ACC112 (cell line): ENCODE measurements at regions not wholly inside any gene's neighbourhood (a gene's known extent, or its start where the extent isn't known, plus 50 kb on each side); places are given as distances from the start of the nearest gene placed in this dataset.

ENCODE experiments used
- H2AFZ ChIP-seq: fragments of 200-600 bp; sonication (generic); one replicate; pipeline ENCODE4 v1.6.0; 2017; ENCODE audit warnings: antibody characterized with exemption, low read length; ENCODE audit not compliant: unreplicated experiment
- H3K27ac ChIP-seq: fragments of 200-600 bp; sonication (generic); 2 replicates; pipeline ENCODE4 v1.5.1; 2014; ENCODE audit warnings: low read depth, mild to moderate bottlenecking, antibody characterized with exemption, low read length, moderate library complexity
- H3K27me3 ChIP-seq: fragments of 200-600 bp; sonication (generic); 2 replicates; pipeline ENCODE4 v1.6.1; 2014; ENCODE audit warnings: mild to moderate bottlenecking, antibody characterized with exemption, low read length, moderate library complexity, mixed read lengths; ENCODE audit not compliant: insufficient read depth
- H3K36me3 ChIP-seq: fragments of 200-600 bp; sonication (generic); 2 replicates; pipeline ENCODE4 v1.6.1; 2016; ENCODE audit warnings: mild to moderate bottlenecking, antibody characterized with exemption, low read length, moderate library complexity, mixed read lengths; ENCODE audit not compliant: insufficient read depth
- H3K4me1 ChIP-seq: fragments of 200-600 bp; sonication (generic); one replicate; pipeline ENCODE4 v1.6.1; 2016; ENCODE audit warnings: low read length, mixed read lengths; ENCODE audit not compliant: insufficient read depth, unreplicated experiment, control insufficient read depth
- H3K4me3 ChIP-seq: fragments of 200-600 bp; sonication (generic); 2 replicates; pipeline ENCODE4 v1.5.1; 2014; ENCODE audit warnings: mild to moderate bottlenecking, low read depth, low read length
- H3K79me2 ChIP-seq: fragments of 200-600 bp; sonication (generic); one replicate; pipeline ENCODE4 v1.6.0; 2016; ENCODE audit warnings: low read length; ENCODE audit not compliant: control insufficient read depth, unreplicated experiment, insufficient read depth

DNA sequence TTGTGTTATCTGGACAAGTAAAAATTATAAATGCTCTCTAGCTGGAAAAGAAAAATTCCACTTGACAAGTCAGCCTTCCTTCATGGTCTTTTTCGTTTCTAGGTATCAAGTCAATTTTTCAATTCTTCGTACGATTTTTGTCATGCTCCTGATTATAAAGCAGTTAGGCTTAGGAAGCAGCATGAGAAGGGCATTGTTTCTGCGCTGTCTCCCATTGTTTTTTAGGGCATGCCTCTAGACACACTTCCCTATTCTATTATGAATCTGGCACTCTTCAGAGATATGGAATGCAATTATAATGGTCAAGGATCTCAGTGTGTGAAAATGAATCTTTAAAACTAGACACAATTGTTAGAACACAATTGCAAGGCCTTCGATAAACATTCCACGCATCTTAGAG lies 164.1 kb upstream of the FAT1 start:
- no peak overlapping the region for H3K4me3 ChIP-seq

GRCh38 chr4:186889876-186890643 lies 166.4 kb upstream of the FAT1 start:
- Histone ChIP-seq H3K27ac (no peak overlapping the region), H3K27me3 (no peaks in the 10 kb centered on the region), H3K4me3 (no peak overlapping the region), H2AFZ (no peak overlapping the region), H3K4me1 (no peaks in the 10 kb centered on the region), H3K79me2 (no peaks in the 10 kb centered on the region), H3K36me3 (peaks cover 2% of the 10 kb centered on the region; the same call in 1 of the 2 replicates)

More for the DNA sequence above, 164.1 kb upstream of the FAT1 start:
- Histone ChIP-seq H3K4me1 (no peaks in the 10 kb centered on the region), H2AFZ (no peak overlapping the region), H3K27me3 (no peaks in the 10 kb centered on the region), H3K36me3 (no peaks in the 10 kb centered on the region; the same call in 1 of the 2 replicates), H3K27ac (no peak overlapping the region), H3K79me2 (peaks cover 3% of the 10 kb centered on the region)

DNA sequence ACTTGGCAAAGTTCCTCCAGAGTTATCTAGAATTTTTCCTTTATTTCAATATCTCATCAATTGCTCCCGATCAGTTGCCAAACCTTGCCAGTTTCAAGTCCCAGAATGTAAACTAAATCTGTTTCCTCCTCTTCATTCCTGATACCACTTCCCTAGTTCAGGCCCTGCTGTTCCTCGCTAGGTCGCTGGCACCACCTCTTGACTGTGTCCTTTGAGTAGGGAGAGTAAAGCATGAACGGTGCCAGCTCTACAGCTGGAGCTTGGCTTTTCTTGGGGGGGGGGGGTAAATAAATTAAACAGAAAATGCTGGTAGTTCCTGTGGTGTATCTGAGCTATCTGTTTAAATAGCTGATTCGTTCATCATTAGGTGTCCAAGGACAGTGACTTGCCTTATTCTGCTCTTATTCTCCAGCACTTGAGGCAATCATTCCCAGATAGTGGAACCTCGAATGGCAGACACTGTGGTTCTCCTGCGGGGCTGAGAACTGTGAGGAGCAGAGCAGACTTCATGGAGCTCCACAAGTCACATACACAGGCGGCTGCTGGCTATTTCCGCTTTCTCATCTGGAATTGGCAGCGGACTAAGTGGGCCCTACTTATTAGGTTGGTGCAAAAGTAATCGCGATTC lies 168.3 kb upstream of the FAT1 start:
- Histone ChIP-seq H3K27ac (no peak overlapping the region), H3K4me3 (no peak overlapping the region), H3K27me3 (no peaks in the 10 kb centered on the region), H3K36me3 (peaks cover 6% of the 10 kb centered on the region; the same call in 1 of the 2 replicates), H3K79me2 (no peaks in the 10 kb centered on the region), H3K4me1 (no peaks in the 10 kb centered on the region), H2AFZ (no peak overlapping the region)

GRCh38 chr4:186898367-186898766 lies 174.7 kb upstream of the FAT1 start:
- H3K4me3 ChIP-seq = no peak overlapping the region
- H2AFZ ChIP-seq = no peak overlapping the region
- no peak overlapping the region for H3K27ac ChIP-seq
- no peaks in the 10 kb centered on the region for H3K27me3 ChIP-seq
- H3K36me3 ChIP-seq = 0 out of 2 replicates have a peak, but pooled peaks cover 6% of the 10 kb centered on the region
- H3K4me1 ChIP-seq = peaks cover 17% of the 10 kb centered on the region
- H3K79me2 ChIP-seq = no peaks in the 10 kb centered on the region

DNA sequence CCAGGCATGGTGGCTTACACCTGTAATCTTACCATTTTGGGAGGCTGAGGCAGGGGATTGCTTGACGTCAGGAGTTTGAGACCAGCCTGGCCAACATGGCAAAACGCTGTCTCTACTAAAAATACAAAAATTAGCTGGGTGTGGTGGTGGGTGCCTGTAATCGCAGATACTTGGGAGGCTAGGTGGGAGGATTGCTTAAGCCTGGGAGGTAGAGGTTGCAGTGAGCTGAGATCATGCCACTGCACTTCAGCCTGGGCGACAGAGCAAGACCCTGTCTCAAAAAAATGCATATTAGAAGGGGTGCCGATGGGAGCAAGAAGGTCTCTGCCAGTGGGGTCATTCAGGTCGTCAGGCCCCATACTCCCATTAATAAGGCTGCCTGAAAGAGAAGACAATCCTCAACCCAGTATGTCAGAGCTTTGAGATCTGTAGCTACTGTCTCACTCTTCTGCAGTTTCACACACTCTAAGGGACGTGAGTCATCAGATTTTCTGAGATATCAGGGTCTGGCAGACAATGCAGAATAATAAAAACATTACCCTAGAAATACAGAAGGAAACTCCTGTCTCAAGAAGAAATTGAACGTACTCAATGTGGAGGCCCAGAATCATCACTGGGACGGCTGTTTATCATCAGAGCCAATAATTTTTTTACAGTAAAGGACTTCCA lies 176.7 kb upstream of the FAT1 start:
- H2AFZ ChIP-seq = no peak overlapping the region
- peak overlapping the region; percentile 79 for H3K27ac ChIP-seq
- peaks cover 30% of the 10 kb centered on the region for H3K4me1 ChIP-seq
- H3K27me3 ChIP-seq = no peaks in the 10 kb centered on the region
- no peak overlapping the region for H3K4me3 ChIP-seq
- H3K79me2 ChIP-seq = no peaks in the 10 kb centered on the region
- 0 out of 2 replicates have a peak, but pooled peaks cover under 1% of the 10 kb centered on the region for H3K36me3 ChIP-seq

DNA sequence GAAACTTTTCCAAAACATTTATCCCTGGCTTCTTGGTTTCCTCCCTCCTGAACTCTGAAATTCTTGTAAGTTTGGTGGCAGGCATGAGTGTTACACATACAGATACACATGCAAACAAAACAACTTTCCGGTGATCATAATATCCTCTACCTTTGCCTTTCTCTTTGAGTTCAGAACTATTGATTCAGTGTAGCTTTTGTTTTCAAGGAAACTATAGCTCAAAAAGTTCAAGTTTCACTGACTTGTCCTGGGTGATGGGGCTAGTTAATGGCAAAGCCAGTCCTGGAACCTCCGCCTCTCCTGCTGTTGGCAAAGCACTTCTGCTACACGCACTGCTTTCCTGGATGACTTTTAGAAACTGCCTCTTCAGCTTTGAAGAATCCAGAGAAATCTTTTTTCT lies 177.3 kb upstream of the FAT1 start:
- Histone ChIP-seq H3K27me3 (no peaks in the 10 kb centered on the region), H3K36me3 (no peaks in the 10 kb centered on the region), H3K4me3 (no peak overlapping the region), H2AFZ (peak overlapping the region; percentile 53), H3K4me1 (peaks cover 30% of the 10 kb centered on the region), H3K27ac (peak overlapping the region; percentile 79), H3K79me2 (no peaks in the 10 kb centered on the region)

GRCh38 chr4:186901850-186902249 lies 178.2 kb upstream of the FAT1 start:
- no peaks in the 10 kb centered on the region for H3K27me3 ChIP-seq
- H3K36me3 ChIP-seq = no peaks in the 10 kb centered on the region
- H3K79me2 ChIP-seq = no peaks in the 10 kb centered on the region
- no peak overlapping the region for H3K4me3 ChIP-seq
- peaks cover 30% of the 10 kb centered on the region for H3K4me1 ChIP-seq
- H3K27ac ChIP-seq = no peak overlapping the region
- no peak overlapping the region for H2AFZ ChIP-seq

DNA sequence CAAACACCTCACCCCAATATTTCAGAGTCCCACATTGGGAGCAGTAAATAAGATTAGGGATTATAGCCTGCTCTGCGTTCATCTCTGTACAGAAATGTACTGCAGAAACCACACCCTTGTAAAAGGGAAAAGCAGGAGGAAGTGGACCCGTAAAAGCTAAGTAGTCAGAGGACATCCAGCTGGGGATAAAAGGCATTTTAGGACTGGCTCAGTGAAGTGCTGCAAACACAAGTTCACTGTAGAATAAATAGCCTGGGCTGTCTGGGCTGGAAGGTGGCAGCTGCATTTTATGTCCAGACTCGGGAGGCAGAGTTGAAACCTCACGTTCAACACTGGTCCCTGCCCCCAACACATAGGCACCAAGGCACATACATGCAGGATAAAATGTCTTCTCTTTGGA lies 178.7 kb upstream of the FAT1 start:
- H3K27me3 ChIP-seq = no peaks in the 10 kb centered on the region
- H3K36me3 ChIP-seq = no peaks in the 10 kb centered on the region
- H3K4me1 ChIP-seq = peaks cover 30% of the 10 kb centered on the region
- no peak overlapping the region for H3K4me3 ChIP-seq
- no peaks in the 10 kb centered on the region for H3K79me2 ChIP-seq
- H3K27ac ChIP-seq = no peak overlapping the region
- H2AFZ ChIP-seq = no peak overlapping the region

DNA sequence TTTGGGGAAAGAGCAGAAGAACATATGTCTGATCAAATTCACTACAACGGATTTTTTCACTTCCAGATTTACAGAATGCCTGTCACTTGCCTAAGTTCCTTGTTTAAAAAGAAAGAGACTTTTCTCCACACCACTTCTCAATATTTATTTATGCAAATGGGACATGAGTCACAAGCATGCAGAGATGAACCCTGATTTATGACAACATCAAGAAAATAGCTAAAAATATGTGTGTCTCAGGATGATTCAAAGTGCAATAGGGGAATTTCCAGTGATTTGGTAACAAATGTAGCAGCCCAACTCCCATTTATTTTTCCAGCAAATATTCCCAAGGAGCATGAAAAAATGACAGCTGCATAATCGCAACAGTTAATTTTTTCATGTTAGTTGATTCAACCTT lies 180.4 kb upstream of the FAT1 start:
- H3K27ac ChIP-seq = peak overlapping the region; percentile 81
- no peaks in the 10 kb centered on the region for H3K27me3 ChIP-seq
- no peak overlapping the region for H2AFZ ChIP-seq
- no peaks in the 10 kb centered on the region for H3K36me3 ChIP-seq
- no peaks in the 10 kb centered on the region for H3K79me2 ChIP-seq
- H3K4me3 ChIP-seq = peak overlapping the region; percentile 20; the same call in 1 of the 2 replicates
- peaks cover 30% of the 10 kb centered on the region for H3K4me1 ChIP-seq

GRCh38 chr4:186906722-186907121 lies 183.1 kb upstream of the FAT1 start:
- peaks cover 13% of the 10 kb centered on the region for H3K4me1 ChIP-seq
- no peaks in the 10 kb centered on the region for H3K36me3 ChIP-seq
- H2AFZ ChIP-seq = no peak overlapping the region
- no peak overlapping the region for H3K27ac ChIP-seq
- no peaks in the 10 kb centered on the region for H3K27me3 ChIP-seq
- no peak overlapping the region for H3K4me3 ChIP-seq
- no peaks in the 10 kb centered on the region for H3K79me2 ChIP-seq
